ENCODE measurements at regions not wholly inside any gene's neighbourhood (a gene's known extent, or its start where the extent isn't known, plus 50 kb on each side); places are given as distances from the start of the nearest gene placed in this dataset.

DNA sequence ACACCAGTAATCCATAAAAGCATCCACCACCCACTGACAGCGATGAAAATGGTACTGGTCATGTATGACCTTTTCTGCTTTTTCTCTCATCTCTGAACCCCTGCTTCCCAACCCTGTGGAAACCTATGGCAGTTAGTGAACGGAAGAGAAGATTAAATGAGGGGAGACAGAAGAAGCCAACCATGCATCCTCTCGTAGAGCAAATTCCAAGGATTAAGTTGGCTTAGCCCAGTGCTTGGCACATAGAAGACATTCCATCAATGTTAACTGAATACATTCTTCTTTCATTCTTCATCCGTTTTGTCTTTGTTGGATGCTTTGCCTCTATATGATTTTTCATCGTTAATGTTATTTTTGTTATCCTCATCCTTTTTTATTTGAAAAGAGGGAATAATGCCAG is 339.7 kb upstream of the FLRT2 start:
- no peak for DNase-seq (ENCODE audit: low read depth in 2 of 2)

DNA sequence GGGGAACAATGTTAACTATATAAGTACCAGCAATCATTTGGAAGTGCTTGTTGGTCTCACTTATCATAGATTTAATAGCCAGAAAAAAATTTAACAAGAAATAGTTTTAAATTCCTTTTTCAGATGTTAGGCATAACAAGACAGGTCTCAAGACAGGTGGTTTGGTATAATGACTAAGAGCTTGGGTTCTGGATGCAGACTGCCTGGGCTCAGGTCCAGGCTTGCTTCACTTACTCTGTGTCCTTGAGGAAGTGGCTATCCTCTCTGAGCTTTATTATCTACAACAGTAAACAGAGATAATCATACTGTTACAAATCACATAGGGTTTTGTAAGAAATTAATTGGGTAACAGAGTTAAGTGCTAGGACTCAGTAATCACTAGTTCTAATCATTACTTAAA is 338.0 kb upstream of the FLRT2 start:
- no peak for DNase-seq (ENCODE audit: low read depth in 2 of 2)

DNA sequence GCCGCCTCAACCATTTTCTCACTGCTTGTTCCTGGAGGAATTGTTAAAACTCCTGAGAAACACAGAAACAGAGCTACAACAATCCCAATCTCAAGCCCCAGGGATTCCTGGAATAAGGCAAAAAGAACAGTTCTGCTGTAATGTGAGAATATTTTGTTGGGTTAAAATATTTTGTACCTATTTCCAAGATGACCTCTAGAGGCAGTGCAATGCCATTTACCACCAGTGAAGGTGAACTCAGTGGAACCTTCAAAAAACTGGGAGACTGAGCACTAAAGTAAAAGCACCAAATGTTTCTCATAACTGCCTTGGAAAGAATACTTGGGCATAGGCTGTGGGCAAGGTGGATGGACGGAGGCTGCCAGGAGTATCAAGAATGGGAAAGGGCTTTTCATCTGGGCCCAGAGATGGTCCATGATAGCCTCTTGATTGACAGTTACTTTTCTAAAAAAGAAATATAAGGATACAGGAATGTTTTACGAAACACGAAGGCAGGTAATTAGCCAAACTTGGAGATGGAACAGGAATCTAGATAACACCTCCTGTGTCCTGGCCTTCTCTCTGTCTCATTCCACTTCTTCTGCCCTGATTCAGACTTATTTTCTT is 334.0 kb upstream of the FLRT2 start:
- DNase-seq (ENCODE audit: low read depth in 2 of 2), result no peak

DNA sequence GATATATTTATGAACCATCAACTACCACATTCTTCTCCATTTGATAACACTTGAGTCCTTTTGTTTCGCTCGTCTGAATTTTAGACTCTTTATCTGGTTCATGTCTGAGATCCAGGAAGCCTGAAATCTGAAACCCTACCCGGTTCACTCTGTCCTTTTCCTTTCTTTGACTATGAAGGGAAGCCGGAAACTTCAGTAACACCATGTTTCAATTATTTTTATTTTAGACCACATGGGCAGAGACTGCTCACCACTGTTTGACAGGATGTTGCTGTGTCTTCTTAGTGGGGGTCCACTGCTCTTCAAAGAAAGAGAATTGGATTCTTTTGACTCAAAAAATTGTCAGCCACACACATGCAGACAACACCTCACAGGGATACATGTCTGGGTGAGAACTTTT is 331.9 kb upstream of the FLRT2 start:
- no peak for DNase-seq (ENCODE audit: low read depth in 2 of 2)

DNA sequence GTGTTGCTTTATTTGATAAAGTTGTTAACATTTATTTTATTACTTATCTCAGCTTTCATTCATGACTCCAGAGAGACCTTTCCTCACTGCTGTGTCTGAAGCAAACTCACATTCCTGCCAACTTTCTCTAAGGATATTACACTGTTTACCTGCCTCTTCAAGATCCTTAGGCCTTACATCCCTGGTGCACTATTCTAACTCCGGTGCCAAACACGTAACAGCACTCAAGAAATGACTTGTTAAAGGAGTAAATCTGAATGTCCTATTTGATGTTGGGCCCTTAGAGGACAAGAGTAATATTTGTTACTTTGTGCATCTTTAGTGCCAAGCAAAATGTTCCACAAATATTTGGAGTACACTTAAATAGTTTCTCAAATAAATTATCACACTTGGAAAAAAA is 324.1 kb upstream of the FLRT2 start:
- no peak for DNase-seq (ENCODE audit: low read depth in 2 of 2)

DNA sequence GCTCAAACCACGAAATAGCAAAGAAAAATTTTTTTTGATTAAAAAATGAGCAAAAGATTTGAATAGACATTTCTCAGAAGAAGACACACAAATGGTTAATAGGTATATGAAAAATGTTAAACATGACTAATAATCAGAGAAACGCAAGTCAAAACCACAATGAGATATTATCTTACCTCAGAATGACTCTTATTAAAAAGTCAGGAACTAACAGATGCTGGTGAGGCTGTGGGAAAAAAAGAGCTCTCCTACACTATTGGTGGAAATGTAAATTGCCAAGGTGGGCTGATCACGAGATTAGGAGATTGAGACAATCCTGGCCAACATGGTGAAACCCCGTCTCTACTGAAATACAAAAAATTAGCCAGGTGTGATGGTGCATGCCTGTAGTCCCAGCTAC is 315.5 kb upstream of the FLRT2 start:
- DNase-seq (ENCODE audit: low read depth in 2 of 2), result no peak

DNA sequence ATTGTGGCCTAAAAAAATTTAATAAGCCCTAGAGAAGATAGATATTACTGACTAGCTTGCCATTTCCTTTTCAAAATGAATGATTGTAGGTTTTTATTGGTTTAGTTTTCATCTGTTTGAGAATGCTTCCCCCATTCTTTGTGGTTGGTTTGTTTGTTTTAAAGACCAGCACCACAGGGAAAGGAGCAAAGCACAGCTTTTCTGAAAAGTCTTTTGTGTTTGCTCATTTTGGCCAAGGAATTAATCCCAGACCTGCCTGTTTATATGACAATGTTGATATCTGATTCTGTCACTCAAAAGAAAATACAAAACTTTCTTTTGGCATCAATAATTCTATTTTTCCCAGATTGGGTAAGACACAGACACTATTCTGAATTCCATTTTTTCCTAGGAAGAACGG is 312.5 kb upstream of the FLRT2 start:
- DNase-seq (ENCODE audit: low read depth in 2 of 2), result no peak

DNA sequence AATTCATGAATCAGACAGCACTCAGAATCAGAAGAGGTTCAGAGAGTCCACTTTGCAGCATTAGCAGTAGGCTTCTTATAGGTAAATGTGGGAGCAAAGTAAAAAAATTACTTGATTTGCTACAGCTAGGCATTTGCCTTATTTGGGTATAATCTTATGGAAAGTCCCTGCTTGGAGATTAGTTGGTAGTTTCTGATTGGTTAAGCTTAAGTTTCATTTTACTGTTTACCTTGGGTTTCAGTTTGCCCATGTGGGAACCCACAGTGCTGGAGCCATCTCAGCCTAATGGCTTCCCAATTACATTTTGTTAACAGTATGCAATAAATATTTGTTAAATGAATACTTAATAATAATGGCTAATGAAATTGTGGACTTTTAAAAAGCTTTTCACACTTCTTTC is 311.0 kb upstream of the FLRT2 start:
- DNase-seq (ENCODE audit: low read depth in 2 of 2), result no peak

DNA sequence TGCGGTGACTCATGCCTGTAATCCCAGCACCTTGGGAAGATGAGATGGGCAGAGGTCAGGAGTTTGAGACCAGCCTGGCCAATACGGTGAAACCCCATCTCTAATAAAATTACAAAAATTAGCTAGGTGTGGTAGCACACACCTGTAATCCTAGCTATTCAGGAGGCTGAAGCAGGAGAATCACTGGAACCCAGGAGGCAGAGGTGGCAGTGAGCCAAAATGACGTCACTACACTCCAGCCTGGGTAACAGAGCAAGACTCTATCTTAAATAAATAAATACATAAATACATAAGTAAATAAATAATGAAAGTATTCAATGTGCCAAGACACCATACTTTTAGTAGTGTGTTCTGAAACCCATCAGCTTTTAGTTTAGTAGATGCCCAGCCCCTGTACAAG is 308.1 kb upstream of the FLRT2 start:
- no peak for DNase-seq (ENCODE audit: low read depth in 2 of 2)

DNA sequence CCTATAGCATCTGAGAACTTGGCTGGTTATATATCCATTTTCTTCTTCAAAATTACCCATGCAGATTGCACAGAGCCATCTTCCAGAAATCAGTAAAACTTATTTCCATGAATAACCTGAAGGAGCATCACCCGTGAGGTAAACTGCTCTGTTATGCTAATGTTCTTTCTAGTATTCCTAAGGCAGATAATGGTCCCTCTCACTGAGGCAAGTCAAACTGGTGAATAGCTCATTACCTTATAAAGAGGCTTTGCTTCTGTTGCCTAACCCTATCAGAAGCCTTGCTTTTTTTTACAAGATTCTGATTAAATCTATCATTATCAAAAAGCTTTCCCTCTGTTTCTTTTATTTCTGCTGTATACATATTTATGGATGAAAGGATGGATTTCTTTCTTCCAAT is 307.6 kb upstream of the FLRT2 start:
- no peak for DNase-seq (ENCODE audit: low read depth in 2 of 2)

DNA sequence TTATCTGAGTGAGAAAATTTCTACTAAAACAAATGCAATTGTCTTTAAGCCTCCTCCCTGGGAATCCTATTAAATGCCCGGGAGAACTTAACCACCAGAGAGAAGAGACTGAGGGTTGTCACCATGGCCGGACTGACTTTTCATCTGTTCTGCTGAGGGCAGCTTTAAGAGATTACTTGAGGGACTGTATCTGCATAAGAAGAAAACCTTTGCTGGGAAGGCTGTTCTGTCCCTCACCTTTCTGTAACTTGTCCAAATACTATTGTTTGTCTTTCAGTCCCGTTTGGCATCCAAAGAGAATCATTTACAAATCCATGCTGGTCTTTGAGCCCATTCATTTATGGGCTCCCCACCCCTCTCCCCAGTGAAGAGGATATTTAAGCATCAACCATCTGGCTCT is 306.3 kb upstream of the FLRT2 start:
- DNase-seq (ENCODE audit: low read depth in 2 of 2), result no peak

DNA sequence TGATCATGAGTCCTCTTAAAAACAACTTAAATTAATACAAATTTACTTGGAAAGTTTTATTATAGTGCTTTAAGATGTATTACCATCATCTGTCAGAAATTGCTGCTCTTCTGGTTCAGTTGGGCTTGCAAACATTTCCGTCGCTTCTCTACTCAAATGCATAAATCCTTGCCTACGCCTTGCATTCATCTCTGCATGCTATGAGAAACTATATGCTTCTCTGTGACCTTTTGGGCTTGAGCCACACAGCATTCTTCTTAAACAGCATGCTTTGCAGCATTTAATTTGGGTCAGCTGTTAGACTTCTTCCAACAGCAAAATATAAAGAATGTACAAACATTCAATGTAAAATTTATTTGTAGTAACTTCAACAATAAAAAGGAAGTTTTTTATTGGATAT is 305.7 kb upstream of the FLRT2 start:
- no peak for DNase-seq (ENCODE audit: low read depth in 2 of 2)

DNA sequence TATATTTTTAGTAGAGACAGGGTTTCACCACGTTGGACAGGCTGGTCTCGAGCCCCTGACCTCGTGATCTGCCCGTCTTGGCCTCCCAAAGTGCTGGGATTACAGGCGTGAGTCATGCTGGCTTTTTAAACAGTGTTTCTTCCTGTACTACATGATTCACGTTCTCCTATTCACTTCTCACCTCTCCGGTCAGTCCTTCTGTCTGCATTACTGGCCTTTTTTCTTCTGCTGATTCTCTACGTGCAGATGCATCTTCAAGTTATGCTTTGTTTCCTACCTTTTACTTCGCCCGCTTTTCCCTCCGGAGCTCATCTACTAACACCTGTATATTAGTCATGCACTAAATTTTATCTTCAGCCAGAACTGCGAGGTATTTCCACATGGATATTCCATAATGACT is 296.2 kb upstream of the FLRT2 start:
- no peak for DNase-seq (ENCODE audit: low read depth in 2 of 2)

DNA sequence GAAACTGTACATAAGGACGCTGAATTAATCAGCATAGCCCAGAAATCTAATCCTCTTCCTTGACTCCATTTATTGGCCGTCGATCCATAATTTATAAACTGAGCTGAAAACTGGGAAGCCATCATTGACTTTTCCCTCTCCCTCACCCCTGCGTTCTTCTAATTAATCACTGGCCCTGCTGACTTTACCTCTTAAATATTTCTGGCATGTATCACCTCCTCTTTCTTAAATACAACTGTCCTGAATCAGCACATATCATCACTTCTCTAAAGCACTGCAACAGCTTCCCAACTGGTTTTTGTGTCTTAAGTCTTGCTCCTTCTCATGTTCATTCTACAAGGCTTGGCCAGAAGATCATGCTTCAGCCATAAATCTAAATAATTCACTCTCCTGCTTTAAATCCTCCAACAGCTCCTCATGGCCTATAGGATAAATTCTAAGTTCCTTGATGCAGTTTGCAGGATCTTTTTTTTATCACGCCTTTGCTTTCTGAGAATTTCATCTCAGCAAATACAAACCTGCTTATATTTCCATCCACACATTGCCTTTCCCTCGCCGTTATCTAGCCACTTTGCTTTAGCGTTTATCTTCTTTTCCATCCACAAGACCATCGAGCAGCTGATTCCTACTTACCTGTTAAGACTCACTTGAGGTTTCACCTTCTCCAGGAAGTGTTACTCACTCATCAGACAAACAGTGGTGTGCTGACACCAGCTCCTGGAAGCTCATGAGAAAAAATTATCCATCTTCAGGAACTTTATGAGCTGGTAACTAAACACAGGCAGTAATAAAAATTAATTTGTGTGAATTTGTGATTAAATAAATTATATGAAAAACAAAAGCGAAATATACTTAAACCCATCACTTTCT is 295.6 kb upstream of the FLRT2 start:
- no peak for DNase-seq (ENCODE audit: low read depth in 2 of 2)

DNA sequence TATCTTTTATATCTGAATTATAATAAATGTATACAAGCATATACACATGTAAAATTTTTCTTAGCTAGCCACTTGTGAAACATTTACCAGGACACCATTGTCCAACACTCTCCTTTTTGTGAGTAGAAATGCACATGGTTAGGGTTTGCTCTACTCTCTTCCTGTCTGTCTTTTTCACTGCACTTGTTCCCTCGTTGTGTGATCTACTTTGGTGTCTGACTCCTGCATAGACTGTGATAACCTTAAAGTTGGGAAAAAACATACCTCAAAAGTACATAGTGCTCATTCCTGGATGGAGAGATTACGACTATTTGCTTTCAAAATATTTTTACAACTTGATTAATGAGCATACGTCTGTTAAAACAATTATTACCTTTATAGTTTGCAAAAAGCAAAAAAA is 294.1 kb upstream of the FLRT2 start:
- no peak for DNase-seq (ENCODE audit: low read depth in 2 of 2)

DNA sequence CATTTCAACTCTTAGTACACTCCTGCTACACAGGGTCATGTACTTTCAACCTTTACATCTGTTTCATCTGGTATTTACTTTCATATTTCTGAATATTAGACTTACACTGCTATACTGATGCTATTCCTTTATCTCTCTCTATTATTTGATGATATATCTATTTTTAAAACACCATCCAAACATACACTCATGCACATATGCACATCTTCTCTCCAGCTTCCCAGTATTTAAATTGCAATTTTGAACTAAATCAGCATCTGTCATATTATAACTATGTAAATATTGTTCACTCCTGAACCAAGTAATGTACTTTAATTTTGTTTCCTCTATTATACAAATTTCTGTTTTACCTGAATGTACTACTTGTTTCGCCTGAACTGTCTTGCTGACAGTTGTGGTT is 293.6 kb upstream of the FLRT2 start:
- no peak for DNase-seq (ENCODE audit: low read depth in 2 of 2)

DNA sequence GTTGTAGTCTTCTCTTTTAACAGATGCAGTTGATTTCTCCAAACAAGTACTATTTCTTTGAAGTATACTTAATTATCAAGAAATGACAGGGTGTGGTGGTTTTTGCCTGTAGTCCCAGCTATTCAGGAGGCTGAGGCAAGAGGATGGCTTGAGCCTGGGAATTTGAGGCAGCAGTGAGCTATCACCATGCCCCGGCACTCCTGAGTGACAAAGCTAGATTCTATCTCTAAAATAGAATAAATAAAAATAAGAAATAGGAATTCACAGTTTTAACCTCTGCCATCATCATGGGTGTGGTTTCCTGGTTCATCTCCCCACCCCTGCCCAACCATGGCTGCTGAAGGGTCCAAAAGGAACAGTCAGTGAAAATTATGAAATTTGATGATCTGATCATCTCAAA is 290.2 kb upstream of the FLRT2 start:
- no peak for DNase-seq (ENCODE audit: low read depth in 2 of 2)

DNA sequence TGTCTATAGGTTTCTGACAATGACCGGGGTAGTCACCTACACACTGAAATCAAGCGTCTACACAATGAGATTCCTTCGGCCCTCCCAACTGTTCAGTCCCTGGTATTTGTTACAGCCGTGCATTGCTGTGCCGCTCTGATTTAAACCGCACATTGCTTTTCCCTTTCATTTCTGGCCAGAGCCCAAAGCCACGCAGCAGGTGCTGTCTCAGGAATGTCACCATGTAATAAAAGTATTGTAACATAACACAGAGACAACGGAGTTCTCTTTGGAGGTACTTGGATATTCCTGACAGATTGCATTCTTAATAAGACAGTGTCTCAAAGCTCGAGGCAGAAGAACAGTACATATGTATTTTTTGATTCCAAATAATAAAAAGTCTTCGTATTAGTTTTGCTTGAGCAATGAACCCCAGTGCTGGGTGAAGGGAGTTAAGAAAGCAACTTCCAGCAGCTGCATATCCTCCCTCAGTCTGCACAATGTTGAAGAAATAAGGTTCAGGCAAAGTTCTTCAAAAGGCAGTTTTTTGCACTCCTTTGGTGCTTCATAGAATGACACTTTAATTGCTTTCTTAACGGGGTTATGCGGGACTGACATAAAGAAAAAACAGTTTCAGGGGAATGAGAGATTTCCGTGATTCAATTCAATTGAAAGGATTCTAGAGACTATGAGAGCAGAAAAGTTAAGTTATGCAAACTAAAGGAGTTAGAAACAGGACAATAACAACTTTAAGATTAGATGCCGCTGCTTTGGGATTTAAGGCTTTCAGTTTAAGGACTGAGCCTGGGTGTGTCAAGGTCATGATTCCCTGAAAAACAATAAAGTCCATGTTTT is 288.7 kb upstream of the FLRT2 start:
- DNase-seq (ENCODE audit: low read depth in 2 of 2), result no peak

DNA sequence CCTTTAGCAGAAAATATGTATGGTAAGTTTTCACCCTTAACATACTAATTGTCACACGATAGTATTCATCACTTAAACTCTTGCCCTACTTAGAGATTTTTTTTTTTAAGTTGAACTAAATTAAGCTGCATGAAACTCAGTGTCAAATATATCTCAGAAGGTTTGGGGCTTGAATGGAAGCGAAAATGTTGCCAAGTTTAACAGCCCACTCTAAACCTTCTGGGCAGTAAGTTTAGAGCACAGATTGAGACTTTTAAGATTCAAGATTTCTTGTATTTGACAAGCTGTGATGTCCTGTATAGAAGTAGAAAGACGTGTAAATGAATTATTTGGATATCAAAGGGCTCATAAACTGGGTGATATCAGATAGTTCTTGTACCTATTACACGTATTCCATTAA is 287.3 kb upstream of the FLRT2 start:
- no peak for DNase-seq (ENCODE audit: low read depth in 2 of 2)

DNA sequence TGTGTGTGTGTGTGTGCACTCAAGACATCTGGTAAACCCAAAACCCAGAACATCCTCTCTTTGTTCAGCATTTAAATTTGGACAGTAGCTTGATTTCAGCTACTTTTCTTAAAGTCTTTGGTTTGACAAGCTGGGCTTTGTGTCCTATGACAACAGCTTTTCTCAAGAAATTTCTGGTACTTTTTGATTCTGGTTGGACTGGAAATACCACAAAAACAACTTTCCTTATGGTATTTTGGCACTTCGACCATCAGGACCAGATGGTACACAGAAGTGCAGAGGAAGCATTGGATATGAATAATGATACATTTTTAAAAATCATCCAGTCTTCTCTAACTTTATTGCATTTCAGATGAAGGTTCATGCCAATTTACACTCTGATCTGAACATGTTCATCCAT is 286.6 kb upstream of the FLRT2 start:
- no peak for DNase-seq (ENCODE audit: low read depth in 2 of 2)

DNA sequence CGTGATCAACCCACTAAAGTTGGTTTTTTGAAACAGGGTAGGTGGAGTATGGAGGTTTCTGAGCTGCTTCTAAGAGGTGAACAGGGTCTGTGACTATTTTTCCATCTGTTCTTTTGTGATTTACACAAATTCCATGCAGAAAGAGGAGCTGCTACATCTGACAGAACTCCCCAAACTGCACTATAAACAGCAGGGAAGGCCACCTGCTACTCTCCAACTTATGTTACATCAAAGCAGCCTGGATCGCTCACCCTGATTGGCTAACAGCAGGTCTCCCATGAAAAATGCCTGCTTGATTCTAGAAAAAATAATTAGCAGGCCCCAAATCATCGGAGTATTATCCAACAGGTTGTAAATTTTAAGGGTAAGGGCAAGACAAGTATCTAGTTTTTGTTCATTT is 282.9 kb upstream of the FLRT2 start:
- no peak for DNase-seq (ENCODE audit: low read depth in 2 of 2)

DNA sequence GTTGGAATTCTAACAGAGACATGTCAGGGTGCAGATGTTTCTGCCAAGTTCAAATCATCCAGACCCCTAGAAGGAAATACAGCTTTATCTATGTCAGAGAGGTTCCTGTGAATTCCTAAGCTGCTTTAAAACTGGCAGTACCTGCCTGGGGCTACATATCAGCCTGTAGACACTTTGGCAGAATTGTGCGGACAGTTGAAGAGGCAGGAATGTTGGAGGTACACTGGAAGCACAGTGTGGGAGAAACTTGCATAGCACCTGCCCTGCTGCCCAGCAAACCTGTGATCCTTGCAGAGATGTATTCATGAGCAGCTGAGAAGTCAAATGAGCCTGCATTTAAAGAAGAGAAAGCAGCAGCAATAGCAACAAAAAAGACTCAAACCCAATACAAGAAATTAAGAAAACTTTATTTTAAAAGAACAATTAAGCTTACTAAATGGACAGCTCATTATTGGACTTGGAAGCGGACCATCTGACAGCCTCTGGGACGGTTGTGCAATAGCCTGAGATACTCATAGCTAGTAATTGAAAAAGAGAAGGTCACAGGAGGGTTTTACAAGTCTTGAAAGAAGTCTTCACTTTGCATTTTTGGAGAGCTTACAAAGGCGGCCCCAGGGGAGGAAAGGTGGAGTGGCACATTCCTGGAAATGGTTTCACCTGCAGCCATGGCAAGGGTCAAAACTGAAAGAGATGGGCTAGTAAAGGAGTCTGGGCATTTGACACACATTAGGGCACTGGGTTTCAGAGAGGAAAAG is 280.9 kb upstream of the FLRT2 start:
- no peak for DNase-seq (ENCODE audit: low read depth in 2 of 2)

All from stimulated activated CD4-positive, alpha-beta T cell treated with anti-CD3 and anti-CD28 coated beads, Interleukin-12 subunit alpha, Interleukin-12 subunit beta, amount 100 ng/mL, for 24 hours (primary cell).